AG09319 (cell line): ENCODE measurements at regions not wholly inside any gene's neighbourhood (a gene's known extent, or its start where the extent isn't known, plus 50 kb on each side); places are given as distances from the start of the nearest gene placed in this dataset.

ENCODE experiments used
- DNase-seq: peaks from one replicate; pipeline ENCODE4 v3.0.0-alpha.2; 2010; ENCODE audit warnings: low read depth; ENCODE audit errors: extremely low read depth
- CTCF ChIP-seq: IDR thresholded peaks from 2 replicates; pipeline ENCODE4 v1.5.1; 2011; ENCODE audit warnings: low read depth, mild to moderate bottlenecking, inconsistent platforms, low read length, moderate library complexity

- no peak for TF ChIP-seq CTCF
- no peak for DNase-seq
Measured at GRCh38 chr6:14501914-14502313, 384.3 kb downstream of the CD83 start.

- DNase-seq, result no peak
- TF ChIP-seq CTCF, result no peak
Measured at GRCh38 chr6:14502551-14502950, 385.0 kb downstream of the CD83 start.

- TF ChIP-seq CTCF, result no peak
- no peak for DNase-seq
Measured at GRCh38 chr6:14505401-14505800, 387.8 kb downstream of the CD83 start.

- TF ChIP-seq CTCF, result no peak
- DNase-seq, result no peak
Measured at GRCh38 chr6:14506656-14507246, 389.2 kb downstream of the CD83 start.

GRCh38 chr6:14509120-14509519, 391.5 kb downstream of the CD83 start:
- TF ChIP-seq CTCF, result no peak
- no peak for DNase-seq

- no peak for DNase-seq
- TF ChIP-seq CTCF, result no peak; the same call in none of the 2 replicates
Measured at GRCh38 chr6:14510038-14510437, 392.5 kb downstream of the CD83 start.

GRCh38 chr6:14511061-14511586, 393.6 kb downstream of the CD83 start:
- DNase-seq, result no peak
- no peak for TF ChIP-seq CTCF
